H9 (cell line): ENCODE measurements at regions not wholly inside any gene's neighbourhood (a gene's known extent, or its start where the extent isn't known, plus 50 kb on each side); places are given as distances from the start of the nearest gene placed in this dataset.

Experiments
- DNase-seq: peaks from one replicate; pipeline ENCODE4 v3.0.0-alpha.2; 2017
- H2AFZ ChIP-seq: one replicate; pipeline ENCODE4 v1.6.1; 2013; ENCODE audit warnings: mild to moderate bottlenecking, low read length, control low read depth, moderate library complexity
- H2AK5ac ChIP-seq: 2 replicates; pipeline ENCODE4 v1.6.1; 2013; ENCODE audit warnings: low read length, control low read depth, mixed read lengths; ENCODE audit not compliant: insufficient read length
- H2BK120ac ChIP-seq: one replicate; pipeline ENCODE4 v1.6.1; 2013; ENCODE audit warnings: low read depth, mild to moderate bottlenecking, low read length, control low read depth, inconsistent platforms; ENCODE audit not compliant: poor library complexity, severe bottlenecking
- H2BK12ac ChIP-seq: 2 replicates; pipeline ENCODE4 v1.6.1; 2013; ENCODE audit warnings: low read length, control low read depth, mixed read lengths, low read depth; ENCODE audit not compliant: insufficient read length
- H2BK15ac ChIP-seq: 2 replicates; pipeline ENCODE4 v1.6.1; 2013; ENCODE audit warnings: low read depth, low read length, control low read depth
- H2BK20ac ChIP-seq: one replicate; pipeline ENCODE4 v1.6.1; 2013; ENCODE audit warnings: low read depth, mild to moderate bottlenecking, low read length, control low read depth, inconsistent platforms; ENCODE audit not compliant: poor library complexity, severe bottlenecking
- H2BK5ac ChIP-seq: 2 replicates; pipeline ENCODE4 v1.6.1; 2013; ENCODE audit warnings: low read length, control low read depth, mixed read lengths; ENCODE audit not compliant: insufficient read length
- H3K14ac ChIP-seq: 2 replicates; pipeline ENCODE4 v1.6.1; 2013; ENCODE audit warnings: low read length, control low read depth; ENCODE audit not compliant: insufficient read depth
- H3K18ac ChIP-seq: 2 replicates; pipeline ENCODE4 v1.6.1; 2013; ENCODE audit warnings: low read depth, mild to moderate bottlenecking, mixed read lengths, low read length, control low read depth; ENCODE audit not compliant: insufficient read length
- H3K23ac ChIP-seq: 2 replicates; pipeline ENCODE4 v1.6.1; 2013; ENCODE audit warnings: low read length, control low read depth, mixed read lengths, low read depth; ENCODE audit not compliant: insufficient read length
- H3K23me2 ChIP-seq: 2 replicates; pipeline ENCODE4 v1.6.1; 2013; ENCODE audit warnings: low read depth, mild to moderate bottlenecking, mixed read lengths, low read length, control low read depth; ENCODE audit not compliant: insufficient read length, poor library complexity, severe bottlenecking
- H3K27ac ChIP-seq: 2 replicates; pipeline ENCODE4 v1.5.1; 2013; ENCODE audit warnings: low read length, control low read depth, mixed read lengths, low read depth; ENCODE audit not compliant: insufficient read length
- H3K27me3 ChIP-seq: 2 replicates; pipeline ENCODE4 v1.6.1; 2013; ENCODE audit warnings: low read length, control low read depth, inconsistent platforms; ENCODE audit not compliant: insufficient read depth
- H3K4ac ChIP-seq: 2 replicates; pipeline ENCODE4 v1.6.1; 2013; ENCODE audit warnings: low read depth, mild to moderate bottlenecking, control low read depth, inconsistent platforms, low read length, moderate library complexity
- H3K4me1 ChIP-seq: 2 replicates; pipeline ENCODE4 v1.6.1; 2013; ENCODE audit warnings: low read length, control low read depth, inconsistent platforms; ENCODE audit not compliant: insufficient read depth
- H3K4me2 ChIP-seq: 2 replicates; pipeline ENCODE4 v1.6.1; 2013; ENCODE audit warnings: low read length, control low read depth, mixed read lengths; ENCODE audit not compliant: insufficient read length, insufficient read depth
- H3K56ac ChIP-seq: 2 replicates; pipeline ENCODE4 v1.6.1; 2013; ENCODE audit warnings: low read depth, mild to moderate bottlenecking, mixed read lengths, low read length, control low read depth; ENCODE audit not compliant: insufficient read length
- H3K79me1 ChIP-seq: 2 replicates; pipeline ENCODE4 v1.6.1; 2013; ENCODE audit warnings: low read depth, mild to moderate bottlenecking, moderate library complexity, low read length, control low read depth, inconsistent platforms; ENCODE audit not compliant: insufficient read depth, poor library complexity, severe bottlenecking
- H3K79me2 ChIP-seq: 2 replicates; pipeline ENCODE4 v1.6.1; 2013; ENCODE audit warnings: low read length, control low read depth, inconsistent platforms; ENCODE audit not compliant: insufficient read depth
- H3K9ac ChIP-seq: 2 replicates; pipeline ENCODE4 v1.6.1; 2013; ENCODE audit warnings: low read length, control low read depth, mixed read lengths; ENCODE audit not compliant: insufficient read length; ENCODE audit errors: extremely low read depth
- H3K9me3 ChIP-seq: one replicate; pipeline ENCODE4 v1.6.1; 2013; ENCODE audit warnings: low read depth, low read length, inconsistent platforms; ENCODE audit not compliant: control insufficient read depth
- H3T11ph ChIP-seq: one replicate; pipeline ENCODE4 v1.6.1; 2013; ENCODE audit warnings: mild to moderate bottlenecking, low read length, control low read depth, inconsistent platforms
- H4K20me1 ChIP-seq: one replicate; pipeline ENCODE4 v1.6.1; 2013; ENCODE audit not compliant: control insufficient read depth, insufficient read length, insufficient read depth
- H4K5ac ChIP-seq: 2 replicates; pipeline ENCODE4 v1.6.1; 2013; ENCODE audit warnings: low read depth, mild to moderate bottlenecking, mixed read lengths, low read length, control low read depth; ENCODE audit not compliant: insufficient read length
- H4K8ac ChIP-seq: replicated peaks from 2 replicates; pipeline ENCODE4 v1.6.1; 2013; ENCODE audit warnings: low read length, control low read depth, mixed read lengths, low read depth; ENCODE audit not compliant: insufficient read length
- H4K91ac ChIP-seq: 2 replicates; pipeline ENCODE4 v1.6.1; 2013; ENCODE audit warnings: low read depth, mild to moderate bottlenecking, moderate library complexity, mixed read lengths, low read length, control low read depth; ENCODE audit not compliant: insufficient read length
- H3K27ac Mint-ChIP-seq, 3 experiments: 2 replicates in 2 of 3; 3 replicates in 1 of 3; pipeline ENCODE4 v1.8.0; 2020 to 2021; ENCODE audit warnings: mixed read lengths in 3 of 3, mild to moderate bottlenecking in 1 of 3, moderate library complexity in 1 of 3
- H3K27me3 Mint-ChIP-seq: 2 replicates; pipeline ENCODE4 v1.8.0; 2021; ENCODE audit warnings: low read depth, mild to moderate bottlenecking, moderate library complexity, mixed read lengths
- H3K36me3 Mint-ChIP-seq, 3 experiments: 2 replicates in 2 of 3; 3 replicates in 1 of 3; pipeline ENCODE4 v1.8.0; 2020 to 2021; ENCODE audit warnings: low read depth in 3 of 3, mixed read lengths in 3 of 3; ENCODE audit not compliant: insufficient read depth in 1 of 3
- H3K4me1 Mint-ChIP-seq, 2 experiments: 2 replicates each; pipeline ENCODE4 v1.8.0; 2020; ENCODE audit warnings: mixed read lengths in 2 of 2
- H3K4me3 Mint-ChIP-seq, 2 experiments: 2 replicates in 1 of 2; 3 replicates in 1 of 2; pipeline ENCODE4 v1.8.0; 2020 to 2021; ENCODE audit warnings: mild to moderate bottlenecking in 2 of 2, mixed read lengths in 2 of 2, moderate library complexity in 1 of 2
- H3K9me3 Mint-ChIP-seq, 2 experiments: 2 replicates in 1 of 2; 3 replicates in 1 of 2; pipeline ENCODE4 v1.8.0; 2020; ENCODE audit warnings: mild to moderate bottlenecking in 2 of 2, mixed read lengths in 2 of 2, moderate library complexity in 1 of 2
- WGBS: extraction: QIAGEN DNeasy Blood & Tissue Kit; methylation state at CpG from one replicate; pipeline ENCODE4 v1.1.7; 2013; ENCODE audit warnings: missing lambda C conversion rate, low lambda C conversion rate, mixed read lengths; ENCODE audit not compliant: insufficient read length; ENCODE audit errors: extremely low coverage; 5-methylcytosine and 5-hydroxymethylcytosine counted together
- TF ChIP-seq, protein P1 (sequence below): fragments of 200-600 bp; sonication (generic); conservative IDR thresholded peaks from 3 replicates; pipeline ENCODE4 v1.8.0; 2021; ENCODE audit warnings: antibody characterized with exemption, mild to moderate bottlenecking

DNA sequence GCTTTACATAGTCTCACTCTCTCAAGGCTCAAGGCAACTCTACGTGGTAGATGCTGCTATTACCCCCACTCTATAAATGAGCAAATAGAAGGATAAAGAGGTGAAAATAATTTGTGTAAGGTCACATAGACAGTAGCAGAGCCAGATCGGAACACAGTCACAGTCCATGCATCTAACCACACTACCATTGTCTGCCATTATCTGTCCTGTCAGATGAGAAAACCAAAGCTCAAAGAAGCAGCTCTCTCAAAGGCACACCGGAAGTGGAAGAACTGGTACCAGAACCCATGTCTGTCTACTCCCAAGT lies 134.4 kb upstream of the NUDT4 start:
- H3K79me1 ChIP-seq = no peaks in the 10 kb centered on the region
- peaks cover 7 to 15% of the 10 kb centered on the region in 2 experiments; a peak in 4 of 5 replicates for H3K9me3 Mint-ChIP-seq
- H2BK15ac ChIP-seq = no peak overlapping the region
- H2BK12ac ChIP-seq = no peak overlapping the region
- no peak overlapping the region for H3K18ac ChIP-seq
- H3K27ac Mint-ChIP-seq = no peak overlapping the region
- H3K4me2 ChIP-seq = no peak overlapping the region
- no peak overlapping the region for H3T11ph ChIP-seq
- no peak overlapping the region for H3K14ac ChIP-seq
- no peak overlapping the region for H3K4ac ChIP-seq
- no peak for DNase-seq
- no peaks in the 10 kb centered on the region for H3K4me1 ChIP-seq
- peaks cover 8 to 18% of the 10 kb centered on the region in 2 experiments for H3K4me1 Mint-ChIP-seq
- H3K27ac ChIP-seq = no peak overlapping the region
- no peak overlapping the region for H3K23ac ChIP-seq
- H3K27me3 Mint-ChIP-seq = no peaks in the 10 kb centered on the region
- TF ChIP-seq, protein P1, sequence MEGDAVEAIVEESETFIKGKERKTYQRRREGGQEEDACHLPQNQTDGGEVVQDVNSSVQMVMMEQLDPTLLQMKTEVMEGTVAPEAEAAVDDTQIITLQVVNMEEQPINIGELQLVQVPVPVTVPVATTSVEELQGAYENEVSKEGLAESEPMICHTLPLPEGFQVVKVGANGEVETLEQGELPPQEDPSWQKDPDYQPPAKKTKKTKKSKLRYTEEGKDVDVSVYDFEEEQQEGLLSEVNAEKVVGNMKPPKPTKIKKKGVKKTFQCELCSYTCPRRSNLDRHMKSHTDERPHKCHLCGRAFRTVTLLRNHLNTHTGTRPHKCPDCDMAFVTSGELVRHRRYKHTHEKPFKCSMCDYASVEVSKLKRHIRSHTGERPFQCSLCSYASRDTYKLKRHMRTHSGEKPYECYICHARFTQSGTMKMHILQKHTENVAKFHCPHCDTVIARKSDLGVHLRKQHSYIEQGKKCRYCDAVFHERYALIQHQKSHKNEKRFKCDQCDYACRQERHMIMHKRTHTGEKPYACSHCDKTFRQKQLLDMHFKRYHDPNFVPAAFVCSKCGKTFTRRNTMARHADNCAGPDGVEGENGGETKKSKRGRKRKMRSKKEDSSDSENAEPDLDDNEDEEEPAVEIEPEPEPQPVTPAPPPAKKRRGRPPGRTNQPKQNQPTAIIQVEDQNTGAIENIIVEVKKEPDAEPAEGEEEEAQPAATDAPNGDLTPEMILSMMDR = no peak
- no peak overlapping the region for H3K9ac ChIP-seq
- no CpG with 5 or more reads among the region's 3 CpGs for WGBS
- H3K27me3 ChIP-seq = no peaks in the 10 kb centered on the region
- no peak overlapping the region for H4K8ac ChIP-seq
- H3K79me2 ChIP-seq = no peaks in the 10 kb centered on the region
- no peak overlapping the region for H4K91ac ChIP-seq
- no peak overlapping the region for H2BK120ac ChIP-seq
- H3K56ac ChIP-seq = no peak overlapping the region
- H4K5ac ChIP-seq = no peak overlapping the region
- H2AK5ac ChIP-seq = no peak overlapping the region
- no peak overlapping the region for H2BK20ac ChIP-seq
- H2BK5ac ChIP-seq = no peak overlapping the region
- no peak overlapping the region for H2AFZ ChIP-seq
- no peaks in the 10 kb centered on the region for H3K23me2 ChIP-seq
- H4K20me1 ChIP-seq = no peaks in the 10 kb centered on the region
- no peaks in the 10 kb centered on the region for H3K9me3 ChIP-seq
- peaks cover 0 to 10% (median 5%) of the 10 kb centered on the region in 3 experiments; a peak in 5 of 7 replicates for H3K36me3 Mint-ChIP-seq
- H3K4me3 Mint-ChIP-seq = no peak overlapping the region
